ENCODE measurements at regions not wholly inside any gene's neighbourhood (a gene's known extent, or its start where the extent isn't known, plus 50 kb on each side); places are given as distances from the start of the nearest gene placed in this dataset.

GRCh38 chr7:46035166-46035565 is 114.1 kb upstream of the IGFBP3 start:
- TF ChIP-seq EZH2 (IDR thresholded peaks at IDR 0.05) (no peak), POLR2AphosphoS5 (IDR thresholded peaks at IDR 0.05; ENCODE audit: borderline replicate concordance, low read depth, low read length) (no peak), FOXP2 (optimal IDR thresholded peaks at IDR 0.05; ENCODE audit: control extremely low read depth, extremely low read length, insufficient read depth) (no peak)

Data from SK-N-MC (cell line).